UCSD-AML1 (cell line): ENCODE measurements at regions not wholly inside any gene's neighbourhood (a gene's known extent, or its start where the extent isn't known, plus 50 kb on each side); places are given as distances from the start of the nearest gene placed in this dataset.

Experiments used
- DNase-seq: peaks from one replicate; lab custom pipeline; 2025; ENCODE audit not compliant: unreplicated experiment; lab: John Stamatoyannopoulos, UW

GRCh38 chr16:35463358-35463757, 2003.9 kb downstream of the TP53TG3F start:
- no peak for DNase-seq

GRCh38 chr16:35480361-35480760, 2020.9 kb downstream of the TP53TG3F start:
- DNase-seq: no peak

- no peak for DNase-seq
Measured at GRCh38 chr16:35480988-35481387, 2021.6 kb downstream of the TP53TG3F start.

- DNase-seq: no peak
Measured at GRCh38 chr16:35485915-35486314, 2026.5 kb downstream of the TP53TG3F start.

- no peak for DNase-seq
Measured at GRCh38 chr16:35492225-35492624, 2032.8 kb downstream of the TP53TG3F start.

- DNase-seq: no peak
Measured at GRCh38 chr16:35497399-35497798, 2038.0 kb downstream of the TP53TG3F start.

- no peak for DNase-seq
Measured at GRCh38 chr16:35506018-35506897, 2046.8 kb downstream of the TP53TG3F start.

- no peak for DNase-seq
Measured at GRCh38 chr16:35506898-35507194, 2047.4 kb downstream of the TP53TG3F start.

GRCh38 chr16:35510701-35511100, 2051.3 kb downstream of the TP53TG3F start:
- DNase-seq: no peak

GRCh38 chr16:35516551-35516950, 2057.1 kb downstream of the TP53TG3F start:
- DNase-seq: no peak

GRCh38 chr16:35516971-35517370, 2057.6 kb downstream of the TP53TG3F start:
- DNase-seq: no peak

GRCh38 chr16:35523991-35524390, 2064.6 kb downstream of the TP53TG3F start:
- no peak for DNase-seq

GRCh38 chr16:35525979-35526590, 2066.7 kb downstream of the TP53TG3F start:
- DNase-seq: no peak

- DNase-seq: no peak
Measured at GRCh38 chr16:35532576-35532975, 2073.2 kb downstream of the TP53TG3F start.

GRCh38 chr16:35533683-35534082, 2074.3 kb downstream of the TP53TG3F start:
- no peak for DNase-seq

GRCh38 chr16:35543486-35543885, 2084.1 kb downstream of the TP53TG3F start:
- no peak for DNase-seq

- DNase-seq: no peak
Measured at GRCh38 chr16:35552763-35553162, 2093.4 kb downstream of the TP53TG3F start.

- DNase-seq: no peak
Measured at GRCh38 chr16:35557731-35558130, 2098.3 kb downstream of the TP53TG3F start.

- no peak for DNase-seq
Measured at GRCh38 chr16:35559911-35560636, 2100.7 kb downstream of the TP53TG3F start.

- no peak for DNase-seq
Measured at GRCh38 chr16:35560637-35560984, 2101.2 kb downstream of the TP53TG3F start.

GRCh38 chr16:35561346-35561745, 2101.9 kb downstream of the TP53TG3F start:
- no peak for DNase-seq

GRCh38 chr16:35562471-35562870, 2103.1 kb downstream of the TP53TG3F start:
- DNase-seq: no peak
